GM21390 (cell line): ENCODE measurements at regions not wholly inside any gene's neighbourhood (a gene's known extent, or its start where the extent isn't known, plus 50 kb on each side); places are given as distances from the start of the nearest gene placed in this dataset.
"Not testable (repeated sequence)": the region's sequence is repeated elsewhere in the genome, so short reads cannot be mapped to it uniquely, and the experiment has no call there.

ENCODE experiments used
- ATAC-seq: cut with Tn5 transposase; IDR thresholded peaks from one replicate; pipeline ENCODE4 v1.9.1; 2021; ENCODE audit not compliant: unreplicated experiment

- no peak for ATAC-seq
Measured at GRCh38 chr6:103699769-103700168, 1160.0 kb downstream of the HACE1 start.

GRCh38 chr6:103687430-103687829 lies 1172.3 kb downstream of the HACE1 start:
- ATAC-seq = no peak

- ATAC-seq = no peak
Measured at GRCh38 chr6:103680116-103680515, 1179.6 kb downstream of the HACE1 start.

GRCh38 chr6:103677290-103677689 lies 1182.4 kb downstream of the HACE1 start:
- ATAC-seq = no peak

- no peak for ATAC-seq
Measured at GRCh38 chr6:103675807-103676406, 1183.8 kb downstream of the HACE1 start.

- ATAC-seq = no peak
Measured at GRCh38 chr6:103674790-103675189, 1184.9 kb downstream of the HACE1 start.

- no peak for ATAC-seq
Measured at GRCh38 chr6:103672169-103672568, 1187.5 kb downstream of the HACE1 start.

GRCh38 chr6:103629613-103630012 lies 1230.1 kb downstream of the HACE1 start:
- no peak for ATAC-seq

GRCh38 chr6:103617642-103618041 lies 1242.1 kb downstream of the HACE1 start:
- no peak for ATAC-seq

GRCh38 chr6:103587722-103588121 lies 1272.0 kb downstream of the HACE1 start:
- no peak for ATAC-seq

- ATAC-seq = no peak
Measured at GRCh38 chr6:103578115-103578514, 1281.6 kb downstream of the HACE1 start.

- no peak for ATAC-seq
Measured at GRCh38 chr6:103570431-103570830, 1289.3 kb downstream of the HACE1 start.

GRCh38 chr6:103554911-103555310 lies 1304.8 kb downstream of the HACE1 start:
- no peak for ATAC-seq

GRCh38 chr6:103538381-103538780 lies 1321.3 kb downstream of the HACE1 start:
- ATAC-seq = no peak

GRCh38 chr6:103534814-103535213 lies 1324.9 kb downstream of the HACE1 start:
- no peak for ATAC-seq

GRCh38 chr6:103534095-103534494 lies 1325.6 kb downstream of the HACE1 start:
- ATAC-seq = no peak

- no peak for ATAC-seq
Measured at GRCh38 chr6:103522045-103522444, 1337.7 kb downstream of the HACE1 start.

GRCh38 chr6:103516336-103516735 lies 1343.4 kb downstream of the HACE1 start:
- no peak for ATAC-seq

GRCh38 chr6:103507052-103507451 lies 1352.7 kb downstream of the HACE1 start:
- no peak for ATAC-seq

GRCh38 chr6:103505155-103505518 lies 1354.6 kb downstream of the HACE1 start:
- no peak for ATAC-seq

- no peak for ATAC-seq
Measured at GRCh38 chr6:103504501-103505154, 1355.1 kb downstream of the HACE1 start.

GRCh38 chr6:103496588-103496987 lies 1363.1 kb downstream of the HACE1 start:
- ATAC-seq = not testable (repeated sequence)

GRCh38 chr6:103456652-103457051 lies 1403.1 kb downstream of the HACE1 start:
- no peak for ATAC-seq
